OCI-LY7 (cell line): ENCODE measurements at regions not wholly inside any gene's neighbourhood (a gene's known extent, or its start where the extent isn't known, plus 50 kb on each side); places are given as distances from the start of the nearest gene placed in this dataset.
"Not testable (repeated sequence)": the region's sequence is repeated elsewhere in the genome, so short reads cannot be mapped to it uniquely, and the experiment has no call there.

Experiments used
- BruUV-seq: library from RNA; stranded (reverse); fragments of 400-500 nt; replicated peaks from 2 replicates; lab custom pipeline; 2021; lab: Mats Ljungman, UMichigan
- CTCF ChIA-PET: fragments of 300-600 bp; sonication (Branson Sonifier 250); formaldehyde crosslinking; loops from one replicate; lab custom pipeline; 2022; ENCODE audit warnings: antibody characterized with exemption; ENCODE audit not compliant: unreplicated experiment; lab: Charles Lee
- POLR2A ChIA-PET: fragments of 300-600 bp; sonication (Branson Sonifier 250); formaldehyde crosslinking; loops from one replicate; lab custom pipeline; 2022; ENCODE audit warnings: antibody characterized with exemption; lab: Charles Lee
- DNase-seq: peaks from one replicate; pipeline ENCODE4 v3.0.0-alpha.2; 2015; ENCODE audit warnings: low spot score
- H2AFZ ChIP-seq: fragments of 200-600 bp; sonication (generic), shearing (Covaris generic); 2 replicates; pipeline ENCODE4 v1.6.1; 2014; ENCODE audit warnings: mild to moderate bottlenecking, antibody characterized with exemption, low read length, moderate library complexity
- H3K27ac ChIP-seq: fragments of 200-600 bp; sonication (generic); 2 replicates; pipeline ENCODE4 v1.5.1; 2014; ENCODE audit warnings: mixed run types, low read depth, mild to moderate bottlenecking, moderate library complexity, low read length, inconsistent platforms; ENCODE audit not compliant: poor library complexity, severe bottlenecking
- H3K36me3 ChIP-seq: fragments of 200-600 bp; sonication (generic); 2 replicates; pipeline ENCODE4 v1.6.1; 2014; ENCODE audit warnings: mild to moderate bottlenecking, antibody characterized with exemption, low read length, moderate library complexity, mixed read lengths; ENCODE audit not compliant: insufficient read depth
- H3K4me1 ChIP-seq: fragments of 200-600 bp; sonication (generic); 2 replicates; pipeline ENCODE4 v1.5.1; 2014; ENCODE audit warnings: mild to moderate bottlenecking, low read length; ENCODE audit not compliant: insufficient read depth, poor library complexity, severe bottlenecking
- H3K4me2 ChIP-seq: fragments of 200-600 bp; sonication (generic); 2 replicates; pipeline ENCODE4 v1.6.1; 2014; ENCODE audit warnings: mild to moderate bottlenecking, low read length
- H3K4me3 ChIP-seq: fragments of 200-600 bp; sonication (generic); 2 replicates; pipeline ENCODE4 v1.5.1; 2014; ENCODE audit warnings: mild to moderate bottlenecking, low read depth, low read length; ENCODE audit not compliant: poor library complexity, severe bottlenecking
- H3K79me2 ChIP-seq: fragments of 200-600 bp; sonication (generic); 2 replicates; pipeline ENCODE4 v1.6.1; 2016; ENCODE audit warnings: low read depth, mild to moderate bottlenecking, low read length, moderate library complexity, mixed read lengths; ENCODE audit not compliant: insufficient read depth
- H3K9me2 ChIP-seq: fragments of 200-600 bp; sonication (generic); 2 replicates; pipeline ENCODE4 v1.6.1; 2016; ENCODE audit warnings: mild to moderate bottlenecking, low read length, mixed read lengths; ENCODE audit not compliant: insufficient read depth
- H3K9me3 ChIP-seq: fragments of 200-600 bp; sonication (generic); 2 replicates; pipeline ENCODE4 v1.6.1; 2014; ENCODE audit warnings: mild to moderate bottlenecking, mixed run types, low read length, mixed read lengths
- H4K20me1 ChIP-seq: fragments of 200-600 bp; sonication (generic); 2 replicates; pipeline ENCODE4 v1.6.1; 2014; ENCODE audit warnings: mild to moderate bottlenecking, antibody characterized with exemption, low read length, moderate library complexity, mixed read lengths; ENCODE audit not compliant: insufficient read depth
- CTCF ChIP-seq: fragments of 200-600 bp; sonication (generic); conservative IDR thresholded peaks from 2 replicates; pipeline ENCODE4 v1.5.1; 2014; ENCODE audit warnings: mild to moderate bottlenecking, antibody characterized with exemption, low read length, moderate library complexity, mixed read lengths
- EZH2phosphoT487 ChIP-seq: fragments of 200-600 bp; sonication (generic); IDR thresholded peaks from 2 replicates; pipeline ENCODE4 v1.6.1; 2018; ENCODE audit warnings: low read depth, borderline replicate concordance, mild to moderate bottlenecking, mixed run types, antibody characterized with exemption, low read length, moderate library complexity, mixed read lengths
- intact Hi-C: fragments of 100-400 bp; cut with micrococcal nuclease; formaldehyde crosslinking; loops from one replicate; pipeline ENCODE4 v1.10.0; 2022; ENCODE audit not compliant: unreplicated experiment

DNA sequence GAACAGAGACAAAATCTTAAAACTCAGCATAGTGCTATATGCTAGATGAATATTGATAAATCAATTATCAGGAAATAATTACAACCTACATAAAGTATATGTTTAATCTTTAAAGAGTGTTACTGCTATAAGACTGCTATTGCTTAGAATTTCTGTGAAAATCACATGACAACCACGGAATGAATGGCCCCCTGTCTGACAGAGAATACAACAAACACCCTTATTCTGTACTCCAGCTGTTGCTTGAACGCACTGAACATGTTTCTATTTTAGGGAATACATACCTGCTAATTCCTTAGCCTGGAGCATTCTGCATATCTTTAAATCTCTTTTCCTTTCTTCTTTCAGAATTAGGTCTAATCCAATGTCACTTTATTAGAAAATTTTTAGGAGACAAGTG, 452.4 kb upstream of the PHF14 start:
- Histone ChIP-seq H3K9me2 (no peaks in the 10 kb centered on the region), H3K36me3 (no peaks in the 10 kb centered on the region), H3K4me3 (no peak overlapping the region), H3K27ac (no peak overlapping the region), H3K4me1 (no peaks in the 10 kb centered on the region), H3K9me3 (no peaks in the 10 kb centered on the region), H3K79me2 (no peaks in the 10 kb centered on the region), H3K4me2 (no peak overlapping the region), H2AFZ (no peak overlapping the region), H4K20me1 (no peaks in the 10 kb centered on the region)
- ChIA-PET CTCF (no interaction called here), POLR2A (no interaction called here)
- DNase-seq, result no peak
- TF ChIP-seq EZH2phosphoT487, result no peak
- no peak for TF ChIP-seq CTCF
- no TSS peak for BruUV-seq
- intact Hi-C loops, result no loop called here

DNA sequence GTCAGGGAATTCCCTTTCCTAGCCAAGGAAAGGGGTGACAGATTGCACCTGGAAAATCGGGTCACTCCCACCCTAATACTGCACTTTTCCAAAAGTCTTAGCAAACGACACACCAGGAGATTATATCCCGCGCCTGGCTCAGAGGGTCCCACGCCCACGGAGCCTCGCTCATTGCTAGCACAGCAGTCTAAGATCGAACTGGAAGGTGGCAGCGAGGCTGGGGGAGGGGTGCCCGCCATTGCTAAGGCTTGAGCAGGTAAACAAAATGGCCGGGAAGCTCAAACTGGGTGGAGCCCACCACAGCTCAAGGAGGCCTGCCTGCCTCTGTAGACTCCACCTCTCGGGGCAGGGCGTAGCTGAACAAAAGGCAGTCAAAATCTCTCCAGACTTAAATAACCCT, 440.2 kb upstream of the PHF14 start:
- BruUV-seq, H3K27ac ChIP-seq, intact Hi-C loops: not testable (repeated sequence)

GRCh38 chr7:10536561-10536960, 437.1 kb upstream of the PHF14 start:
- Histone ChIP-seq H3K79me2 (no peaks in the 10 kb centered on the region), H3K4me2 (no peak overlapping the region), H3K9me2 (no peaks in the 10 kb centered on the region), H3K4me1 (no peaks in the 10 kb centered on the region), H3K9me3 (no peaks in the 10 kb centered on the region), H3K4me3 (no peak overlapping the region), H3K27ac (no peak overlapping the region), H2AFZ (no peak overlapping the region), H3K36me3 (no peaks in the 10 kb centered on the region), H4K20me1 (no peaks in the 10 kb centered on the region)
- DNase-seq, result no peak
- ChIA-PET POLR2A (no interaction called here), CTCF (no interaction called here)
- TF ChIP-seq CTCF (no peak), EZH2phosphoT487 (no peak)
- intact Hi-C loops, result no loop called here
- no TSS peak for BruUV-seq

More for the DNA sequence above, 440.2 kb upstream of the PHF14 start:
- H3K36me3 ChIP-seq, H3K4me3 ChIP-seq, H3K9me3 ChIP-seq, CTCF ChIA-PET, H3K4me2 ChIP-seq, H4K20me1 ChIP-seq, POLR2A ChIA-PET, H3K4me1 ChIP-seq, DNase-seq, H3K9me2 ChIP-seq, H2AFZ ChIP-seq, H3K79me2 ChIP-seq: not testable (repeated sequence)
